Effector memory CD4-positive, alpha-beta T cell (primary cell): ENCODE measurements at regions not wholly inside any gene's neighbourhood (a gene's known extent, or its start where the extent isn't known, plus 50 kb on each side); places are given as distances from the start of the nearest gene placed in this dataset.
"Not testable (repeated sequence)": the region's sequence is repeated elsewhere in the genome, so short reads cannot be mapped to it uniquely, and the experiment has no call there.

Experiments
- DNase-seq, 3 donors: peaks; one replicate each; pipeline ENCODE4 v3.0.0-alpha.2; 2020
- H3K27ac ChIP-seq: 2 replicates; pipeline ENCODE4 v1.7.0; 2013; ENCODE audit warnings: mild to moderate bottlenecking, low read length, moderate library complexity; ENCODE audit not compliant: insufficient read depth, poor library complexity, severe bottlenecking
- H3K27me3 ChIP-seq: replicated peaks from 2 replicates; pipeline ENCODE4 v1.7.0; 2013; ENCODE audit warnings: mild to moderate bottlenecking, low read length; ENCODE audit not compliant: insufficient read depth, control insufficient read depth, poor library complexity, severe bottlenecking
- H3K36me3 ChIP-seq: 2 replicates; pipeline ENCODE4 v1.7.0; 2013; ENCODE audit warnings: mild to moderate bottlenecking, low read length, moderate library complexity; ENCODE audit not compliant: control insufficient read depth, insufficient read depth
- H3K4me1 ChIP-seq: 2 replicates; pipeline ENCODE4 v1.7.0; 2013; ENCODE audit warnings: low read length, mild to moderate bottlenecking; ENCODE audit not compliant: control insufficient read depth, insufficient read depth, poor library complexity, severe bottlenecking
- H3K4me3 ChIP-seq: 2 replicates; pipeline ENCODE4 v1.7.0; 2013; ENCODE audit warnings: low read length, low read depth, mild to moderate bottlenecking; ENCODE audit not compliant: insufficient read depth, poor library complexity, severe bottlenecking
- H3K9me3 ChIP-seq: 2 replicates; pipeline ENCODE4 v1.7.0; 2013; ENCODE audit warnings: mild to moderate bottlenecking, low read length, moderate library complexity; ENCODE audit not compliant: control insufficient read depth

DNA sequence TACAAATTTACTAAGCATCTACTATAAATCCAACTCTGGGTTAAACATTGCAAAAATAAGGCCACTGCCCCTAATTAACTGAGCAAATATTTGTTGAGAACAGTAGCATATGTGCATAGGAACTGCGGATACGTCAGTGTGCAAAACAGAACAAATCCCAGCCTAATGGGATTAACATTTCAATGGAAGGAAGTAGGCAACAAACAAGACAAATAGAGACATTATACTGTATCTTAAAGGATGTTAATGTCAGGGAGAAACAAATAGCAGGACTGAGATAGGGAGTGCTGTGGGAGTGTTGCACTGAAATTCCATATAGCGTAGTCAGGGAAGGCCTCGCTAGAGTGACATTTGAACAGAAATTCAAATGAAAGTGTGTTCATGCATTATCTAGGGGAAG, 89.7 kb upstream of the KCNAB1 start:
- H3K27ac ChIP-seq, result no peak overlapping the region
- no peaks in the 10 kb centered on the region for H3K27me3 ChIP-seq
- H3K4me1 ChIP-seq, result no peaks in the 10 kb centered on the region
- no peaks in the 10 kb centered on the region for H3K9me3 ChIP-seq
- no peak overlapping the region for H3K4me3 ChIP-seq
- no peaks in the 10 kb centered on the region for H3K36me3 ChIP-seq
- DNase-seq, result no peak

DNA sequence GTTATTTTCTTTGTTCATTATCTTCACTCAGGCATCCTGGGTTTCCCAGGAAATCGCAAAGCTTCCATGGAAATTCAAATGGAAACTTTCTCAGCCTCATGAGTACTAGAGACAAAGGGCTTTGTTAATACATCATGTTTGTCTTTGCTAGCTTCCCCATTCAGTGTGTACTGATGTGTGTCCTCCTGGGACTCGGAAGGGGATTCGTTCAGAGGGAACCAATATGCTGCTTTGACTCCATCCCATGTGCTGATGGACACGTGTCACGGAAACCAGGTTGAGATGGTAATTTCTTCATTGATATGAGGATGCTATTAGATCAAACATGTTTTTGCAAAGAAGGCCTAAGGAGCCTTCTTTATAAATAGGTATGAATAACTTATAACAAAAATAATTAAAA, 87.0 kb upstream of the KCNAB1 start:
- no peak for DNase-seq
- no peaks in the 10 kb centered on the region for H3K9me3 ChIP-seq
- no peaks in the 10 kb centered on the region for H3K4me1 ChIP-seq

DNA sequence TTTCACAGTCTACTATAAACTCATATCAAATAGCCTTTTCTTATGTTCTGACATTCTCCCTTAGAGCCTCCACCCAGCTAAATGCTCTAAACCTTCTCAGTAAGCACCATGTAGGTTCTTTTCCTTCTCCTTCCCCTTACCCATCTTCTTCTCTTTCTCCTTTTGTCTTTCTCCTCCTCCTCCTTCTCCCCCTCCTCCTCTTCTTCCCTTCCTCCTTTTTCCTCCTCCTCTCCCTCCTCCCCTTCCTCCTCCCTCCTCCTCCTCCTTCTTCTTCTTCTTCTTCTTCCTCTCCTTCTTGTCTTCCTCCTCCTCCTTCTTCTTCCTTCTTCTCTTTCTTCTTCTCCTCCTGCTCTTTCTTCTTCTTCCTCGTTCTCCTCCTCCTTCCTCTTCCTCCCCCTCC, 85.2 kb upstream of the KCNAB1 start:
- H3K27ac ChIP-seq, result no peak overlapping the region
- no peaks in the 10 kb centered on the region for H3K4me1 ChIP-seq
- H3K36me3 ChIP-seq, result no peaks in the 10 kb centered on the region
- H3K4me3 ChIP-seq, result no peak overlapping the region
- no peak for DNase-seq
- no peaks in the 10 kb centered on the region for H3K9me3 ChIP-seq
- no peaks in the 10 kb centered on the region for H3K27me3 ChIP-seq

More for the DNA sequence above, 87.0 kb upstream of the KCNAB1 start:
- Histone ChIP-seq H3K4me3 (no peak overlapping the region), H3K36me3 (no peaks in the 10 kb centered on the region), H3K27ac (no peak overlapping the region), H3K27me3 (no peaks in the 10 kb centered on the region)

DNA sequence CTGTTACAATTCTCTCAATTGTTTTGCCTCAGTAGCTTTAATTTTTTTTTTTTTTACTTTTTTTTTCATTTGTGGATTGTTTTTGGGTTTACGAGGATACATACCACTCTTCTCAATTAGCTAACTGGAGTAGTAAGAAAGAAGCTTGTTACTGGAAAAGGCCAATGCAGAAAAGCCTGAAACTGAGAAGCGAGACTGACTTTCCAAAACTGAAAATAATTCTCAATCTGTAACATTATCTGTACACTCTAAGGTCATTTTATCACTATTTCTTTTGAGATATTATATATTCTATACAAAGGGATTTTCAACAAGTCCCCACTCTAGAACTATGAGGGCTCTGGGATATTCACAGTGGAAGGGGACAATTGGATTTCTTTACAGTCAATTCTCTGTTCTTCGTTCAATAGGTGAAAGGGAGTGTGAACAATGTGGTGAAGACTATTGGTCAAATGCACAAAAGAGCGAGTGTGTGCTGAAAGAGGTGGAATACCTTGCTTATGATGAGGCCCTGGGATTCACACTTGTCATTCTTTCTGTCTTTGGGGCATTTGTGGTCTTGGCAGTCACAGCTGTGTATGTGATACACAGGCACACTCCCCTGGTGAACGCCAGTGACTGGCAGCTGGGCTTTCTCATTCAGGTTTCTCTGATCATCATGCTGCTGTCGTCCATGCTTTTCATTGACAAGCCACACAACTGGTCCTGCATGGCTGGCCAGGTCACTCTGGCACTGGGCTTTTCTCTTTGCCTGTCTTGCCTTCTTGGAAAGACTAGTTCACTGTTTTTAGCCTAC, 83.9 kb upstream of the KCNAB1 start:
- H3K9me3 ChIP-seq, result no peaks in the 10 kb centered on the region
- H3K4me1 ChIP-seq, result no peaks in the 10 kb centered on the region
- H3K27me3 ChIP-seq, result no peaks in the 10 kb centered on the region
- H3K4me3 ChIP-seq, result no peak overlapping the region
- no peak overlapping the region for H3K27ac ChIP-seq
- no peaks in the 10 kb centered on the region for H3K36me3 ChIP-seq
- DNase-seq, result no peak

DNA sequence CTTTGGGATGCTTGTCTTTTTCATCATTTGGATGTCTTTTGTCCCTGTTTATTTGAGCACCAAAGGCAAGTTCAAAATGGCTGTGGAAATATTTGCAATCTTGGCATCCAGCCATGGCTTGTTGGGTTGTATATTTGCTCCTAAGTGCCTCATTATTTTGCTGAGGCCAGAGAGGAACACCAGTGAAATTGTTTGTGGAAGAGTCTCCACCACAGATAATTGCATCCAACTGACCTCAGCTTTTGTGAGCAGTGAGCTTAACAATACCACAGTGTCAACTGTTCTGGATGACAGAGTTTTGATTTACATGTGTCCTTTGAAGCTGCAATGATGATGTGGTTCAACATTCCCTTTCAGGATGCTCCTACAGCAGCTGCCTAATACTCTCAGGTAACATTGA, 83.0 kb upstream of the KCNAB1 start:
- Histone ChIP-seq H3K27me3 (no peaks in the 10 kb centered on the region), H3K27ac (no peak overlapping the region), H3K4me3 (no peak overlapping the region), H3K9me3 (no peaks in the 10 kb centered on the region), H3K4me1 (no peaks in the 10 kb centered on the region), H3K36me3 (no peaks in the 10 kb centered on the region)
- no peak for DNase-seq

DNA sequence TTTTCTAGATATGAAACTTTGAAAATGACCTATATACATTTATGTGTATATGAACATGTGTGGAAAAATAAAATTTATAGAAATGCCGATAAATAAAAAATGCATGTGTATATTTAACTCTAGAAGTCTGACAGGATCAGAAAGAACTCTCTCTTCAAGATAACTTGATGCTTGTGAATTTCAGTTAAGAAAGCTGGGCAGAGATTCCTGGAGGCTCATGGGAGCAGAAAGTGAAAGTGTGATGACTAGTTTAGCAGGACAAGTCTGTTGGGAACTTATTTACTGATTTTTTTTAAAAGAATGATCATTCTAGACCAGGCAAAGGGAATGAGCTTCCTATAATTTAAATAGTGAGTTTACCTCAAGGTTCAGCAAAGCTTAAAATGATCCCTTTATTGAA, 81.5 kb upstream of the KCNAB1 start:
- H3K4me3 ChIP-seq, result no peak overlapping the region
- H3K4me1 ChIP-seq, result no peaks in the 10 kb centered on the region
- no peak overlapping the region for H3K27ac ChIP-seq
- H3K27me3 ChIP-seq, result no peaks in the 10 kb centered on the region
- no peaks in the 10 kb centered on the region for H3K36me3 ChIP-seq
- H3K9me3 ChIP-seq, result no peaks in the 10 kb centered on the region
- no peak for DNase-seq

DNA sequence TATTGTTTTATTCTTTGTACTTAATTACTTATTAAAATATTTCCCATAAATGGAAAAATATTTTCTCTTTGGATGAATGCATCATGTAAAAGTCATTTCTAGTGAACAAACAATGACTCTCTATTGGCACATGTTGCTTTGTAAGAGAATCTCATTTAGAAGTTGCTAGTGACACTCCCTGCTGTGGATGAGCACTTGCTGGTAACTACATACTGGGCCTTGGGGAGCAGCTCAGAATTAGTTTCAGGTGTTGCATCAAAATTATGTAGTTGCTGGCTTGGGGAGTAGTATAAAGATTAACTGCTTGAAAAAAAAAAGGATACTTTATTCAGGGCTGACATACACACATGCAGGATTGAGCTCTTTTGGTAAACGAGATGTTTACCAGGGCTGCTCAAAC, 80.3 kb upstream of the KCNAB1 start:
- H3K9me3 ChIP-seq, result no peaks in the 10 kb centered on the region
- no peaks in the 10 kb centered on the region for H3K4me1 ChIP-seq
- DNase-seq, result no peak
- H3K27ac ChIP-seq, result no peak overlapping the region
- H3K36me3 ChIP-seq, result no peaks in the 10 kb centered on the region
- no peaks in the 10 kb centered on the region for H3K27me3 ChIP-seq
- H3K4me3 ChIP-seq, result no peak overlapping the region

DNA sequence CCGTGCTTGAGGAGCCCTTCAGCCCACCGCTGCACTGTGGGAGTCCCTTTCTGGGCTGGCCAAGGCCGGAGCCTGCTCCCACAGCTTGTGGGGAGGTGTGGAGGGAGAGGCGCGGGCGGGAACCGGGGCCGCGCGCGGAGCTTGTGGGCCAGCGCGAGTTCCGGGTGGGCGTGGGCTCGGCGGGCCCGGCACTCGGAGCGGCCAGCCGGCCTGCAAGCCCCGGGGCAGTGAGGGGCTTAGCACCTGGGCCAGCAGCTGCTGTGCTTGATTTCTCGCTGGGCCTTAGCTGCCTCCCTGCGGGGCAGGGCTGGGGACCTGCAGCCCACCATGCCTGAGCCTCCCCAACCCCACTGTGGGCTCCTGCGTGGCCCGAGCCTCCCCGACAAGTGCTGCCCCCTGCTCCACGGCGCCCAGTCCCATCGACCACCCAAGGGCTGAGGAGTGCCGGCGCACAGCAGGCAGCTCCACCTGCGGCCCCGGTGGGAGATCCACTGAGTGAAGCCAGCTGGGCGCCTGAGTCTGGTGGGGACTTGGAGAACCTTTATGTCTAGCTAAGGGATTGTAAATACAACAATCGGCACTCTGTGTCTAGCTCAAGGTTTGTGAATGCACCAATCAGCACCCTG, 79.0 kb upstream of the KCNAB1 start:
- H3K4me1 ChIP-seq, H3K27ac ChIP-seq, DNase-seq, H3K9me3 ChIP-seq, H3K27me3 ChIP-seq, H3K36me3 ChIP-seq, H3K4me3 ChIP-seq: not testable (repeated sequence)

DNA sequence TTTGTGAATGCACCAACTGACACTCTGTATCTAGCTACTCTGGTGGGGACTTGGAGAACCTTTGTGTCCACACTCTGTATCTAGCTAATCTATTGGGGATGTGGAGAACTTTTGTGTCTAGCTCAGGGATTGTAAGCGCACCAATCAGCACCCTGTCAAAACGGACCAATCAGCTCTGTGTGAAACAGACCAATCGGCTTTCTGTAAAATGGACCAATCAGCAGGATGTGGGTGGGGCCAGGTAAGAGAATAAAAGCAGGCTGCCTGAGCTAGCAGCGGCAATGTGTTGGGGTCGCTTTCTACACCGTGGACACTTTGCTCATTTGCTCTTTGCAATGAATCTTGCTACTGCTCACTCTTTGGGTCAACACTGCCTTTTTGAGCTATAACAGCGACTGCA, 78.5 kb upstream of the KCNAB1 start:
- not testable (repeated sequence) for H3K9me3 ChIP-seq, H3K4me1 ChIP-seq, H3K27me3 ChIP-seq, H3K4me3 ChIP-seq, H3K36me3 ChIP-seq, H3K27ac ChIP-seq, DNase-seq

DNA sequence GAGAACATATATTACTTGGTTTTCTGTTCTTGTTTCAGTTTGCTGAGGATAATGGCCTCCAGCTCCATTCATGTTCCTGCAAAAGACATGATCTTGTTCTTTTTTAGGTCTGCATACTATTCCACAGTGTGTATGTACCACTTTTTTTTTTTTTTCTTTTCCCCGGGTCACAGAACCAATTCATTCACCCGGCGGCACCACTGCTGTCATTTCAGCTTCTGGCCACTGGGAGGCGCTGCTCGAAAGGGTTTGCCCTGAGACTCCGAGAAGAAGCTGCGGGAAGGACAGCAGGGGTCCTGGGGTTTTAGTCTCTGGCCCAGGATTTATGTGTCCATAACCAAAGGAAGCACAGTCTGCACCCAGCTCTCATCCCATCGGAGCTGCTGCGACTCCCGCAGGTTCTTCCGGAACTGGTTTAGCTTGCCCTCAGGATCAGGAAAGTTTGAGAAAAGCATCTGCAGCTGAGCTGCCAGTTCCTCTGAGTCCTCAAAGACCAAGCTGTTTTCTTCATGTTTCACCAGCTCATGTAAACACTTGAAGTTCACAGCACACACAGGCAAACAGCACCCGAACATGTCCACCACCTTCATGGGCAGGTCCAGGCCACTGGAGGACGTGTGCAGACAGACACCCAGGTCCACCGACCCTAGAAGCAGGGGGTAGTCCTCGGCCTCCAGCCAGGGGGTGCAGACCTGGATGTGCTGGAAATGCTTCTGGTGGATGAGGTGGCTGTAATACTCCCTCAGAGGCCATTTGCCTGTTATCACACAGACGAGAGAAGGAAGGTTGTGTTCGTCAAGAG, 76.3 kb upstream of the KCNAB1 start:
- not testable (repeated sequence) for H3K27ac ChIP-seq, H3K27me3 ChIP-seq, H3K4me1 ChIP-seq, H3K9me3 ChIP-seq, H3K36me3 ChIP-seq, H3K4me3 ChIP-seq
- DNase-seq, result peak in 2 of 3 donors; percentile 15 to 22
